ENCODE measurements at regions not wholly inside any gene's neighbourhood (a gene's known extent, or its start where the extent isn't known, plus 50 kb on each side); places are given as distances from the start of the nearest gene placed in this dataset.

GRCh38 chr1:31507676-31508530, 68.4 kb upstream of the TINAGL1 start:
- TF ChIP-seq CTCF (IDR thresholded peaks at IDR 0.05) (no peak), POLR2A (IDR thresholded peaks at IDR 0.05) (no peak)
